ENCODE measurements at regions not wholly inside any gene's neighbourhood (a gene's known extent, or its start where the extent isn't known, plus 50 kb on each side); places are given as distances from the start of the nearest gene placed in this dataset.

DNA sequence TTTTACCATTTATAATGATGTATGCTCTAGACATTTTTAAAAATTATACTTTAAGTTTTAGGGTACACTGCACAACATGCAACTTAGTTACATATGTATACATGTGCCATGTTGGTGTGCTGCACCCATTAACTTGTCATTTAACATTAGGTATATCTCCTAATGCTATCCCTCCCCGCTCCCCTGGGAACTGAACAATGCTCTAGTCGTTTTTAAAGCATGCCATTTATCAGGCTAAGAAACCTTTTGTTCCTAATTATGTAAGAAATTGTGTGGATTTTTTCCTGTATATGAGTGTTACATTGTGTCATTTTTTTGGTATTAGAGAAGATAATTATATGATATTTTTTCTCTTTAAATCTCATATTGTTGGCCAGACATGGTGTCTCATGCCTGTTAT, 72.8 kb upstream of the SGCD start:
- Mint-ChIP-seq H3K4me3 (no peak overlapping the region), H3K36me3 (ENCODE audit: low read depth) (no peaks in the 10 kb centered on the region), H3K4me1 (ENCODE audit: low read depth) (no peaks in the 10 kb centered on the region), H3K27ac (no peak overlapping the region), H3K27me3 (no peaks in the 10 kb centered on the region), H3K9me3 (no peaks in the 10 kb centered on the region)
- Histone ChIP-seq H3K27ac (ENCODE audit: low read depth in 1 of 2, low read length in 2 of 2) (no peak overlapping the region), H3K4me1 (ENCODE audit: insufficient read depth, low read length) (no peaks in the 10 kb centered on the region), H3K36me3 (ENCODE audit: insufficient read depth, low read length) (no peaks in the 10 kb centered on the region), H3K4me3 (ENCODE audit: low read length) (no peak overlapping the region), H3K27me3 (ENCODE audit: control insufficient read depth in 1 of 2, insufficient read depth in 2 of 2, low read length in 2 of 2) (no peaks in the 10 kb centered on the region), H3K9me3 (ENCODE audit: control insufficient read depth in 1 of 2, insufficient read depth in 1 of 2, low read length in 2 of 2) (no peaks in the 10 kb centered on the region)
- ChIA-PET CTCF (no interaction called here), POLR2A (no interaction called here)
- ATAC-seq (ENCODE audit: poor library complexity) (no peak), DNase-seq (no peak)
- intact Hi-C loops (cut with DNase I, micrococcal nuclease): no loop called here
- TF ChIP-seq, protein P1, sequence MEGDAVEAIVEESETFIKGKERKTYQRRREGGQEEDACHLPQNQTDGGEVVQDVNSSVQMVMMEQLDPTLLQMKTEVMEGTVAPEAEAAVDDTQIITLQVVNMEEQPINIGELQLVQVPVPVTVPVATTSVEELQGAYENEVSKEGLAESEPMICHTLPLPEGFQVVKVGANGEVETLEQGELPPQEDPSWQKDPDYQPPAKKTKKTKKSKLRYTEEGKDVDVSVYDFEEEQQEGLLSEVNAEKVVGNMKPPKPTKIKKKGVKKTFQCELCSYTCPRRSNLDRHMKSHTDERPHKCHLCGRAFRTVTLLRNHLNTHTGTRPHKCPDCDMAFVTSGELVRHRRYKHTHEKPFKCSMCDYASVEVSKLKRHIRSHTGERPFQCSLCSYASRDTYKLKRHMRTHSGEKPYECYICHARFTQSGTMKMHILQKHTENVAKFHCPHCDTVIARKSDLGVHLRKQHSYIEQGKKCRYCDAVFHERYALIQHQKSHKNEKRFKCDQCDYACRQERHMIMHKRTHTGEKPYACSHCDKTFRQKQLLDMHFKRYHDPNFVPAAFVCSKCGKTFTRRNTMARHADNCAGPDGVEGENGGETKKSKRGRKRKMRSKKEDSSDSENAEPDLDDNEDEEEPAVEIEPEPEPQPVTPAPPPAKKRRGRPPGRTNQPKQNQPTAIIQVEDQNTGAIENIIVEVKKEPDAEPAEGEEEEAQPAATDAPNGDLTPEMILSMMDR (IDR thresholded peaks at IDR 0.05): no peak

DNA sequence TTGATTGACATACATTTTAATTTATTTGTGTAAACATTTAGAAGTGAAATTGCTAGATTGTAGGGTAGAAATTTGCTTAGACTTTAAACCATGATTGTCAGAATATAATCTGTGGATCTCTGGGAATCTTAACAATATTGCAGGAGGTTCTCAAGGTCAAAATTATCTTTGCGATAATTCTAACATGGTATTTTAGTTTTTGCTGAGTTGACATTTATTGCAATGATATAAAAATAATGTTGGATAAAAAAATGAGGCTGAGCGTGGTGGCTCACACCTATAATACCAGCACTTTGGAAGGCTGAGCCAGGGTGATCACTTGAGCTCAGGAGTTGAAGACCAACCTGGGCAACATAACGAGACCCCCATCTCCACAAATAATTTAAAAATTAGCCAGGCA, 70.3 kb upstream of the SGCD start:
- no peak overlapping the region for H3K27ac ChIP-seq (ENCODE audit: low read depth in 1 of 2, low read length in 2 of 2)
- H3K27me3 Mint-ChIP-seq: no peaks in the 10 kb centered on the region
- TF ChIP-seq, protein P1 (IDR thresholded peaks at IDR 0.05): no peak
- no peak overlapping the region for H3K27ac Mint-ChIP-seq
- ChIA-PET POLR2A (no interaction called here), CTCF (no interaction called here)
- H3K4me1 Mint-ChIP-seq (ENCODE audit: low read depth): no peaks in the 10 kb centered on the region
- no peak overlapping the region for H3K4me3 ChIP-seq (ENCODE audit: low read length)
- intact Hi-C loops (cut with DNase I, micrococcal nuclease): no loop called here
- H3K4me1 ChIP-seq (ENCODE audit: insufficient read depth, low read length): no peaks in the 10 kb centered on the region
- no peaks in the 10 kb centered on the region for H3K9me3 ChIP-seq (ENCODE audit: control insufficient read depth in 1 of 2, insufficient read depth in 1 of 2, low read length in 2 of 2)
- no peaks in the 10 kb centered on the region for H3K9me3 Mint-ChIP-seq
- no peak for DNase-seq
- no peak overlapping the region for H3K4me3 Mint-ChIP-seq
- ATAC-seq (ENCODE audit: poor library complexity): no peak
- no peaks in the 10 kb centered on the region for H3K27me3 ChIP-seq (ENCODE audit: control insufficient read depth in 1 of 2, insufficient read depth in 2 of 2, low read length in 2 of 2)
- no peaks in the 10 kb centered on the region for H3K36me3 Mint-ChIP-seq (ENCODE audit: low read depth)
- no peaks in the 10 kb centered on the region for H3K36me3 ChIP-seq (ENCODE audit: insufficient read depth, low read length)

DNA sequence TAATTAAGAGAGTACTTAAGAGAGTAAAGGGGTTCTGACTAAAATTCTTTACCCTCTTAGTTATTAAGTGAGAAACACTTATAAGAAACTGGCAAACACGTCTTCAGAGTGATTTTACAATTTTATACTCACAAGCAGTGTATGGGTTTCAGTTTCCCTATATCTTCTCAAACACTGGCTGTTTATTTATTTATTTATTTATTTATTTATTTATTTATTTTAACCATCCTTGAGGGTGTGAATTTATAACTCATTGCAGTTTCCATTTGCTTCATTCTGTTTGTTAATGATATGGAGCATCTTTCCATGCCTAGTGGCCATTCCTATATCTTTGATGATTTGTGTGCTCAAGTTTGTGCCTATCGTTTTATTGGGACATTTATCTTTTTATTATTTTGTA, 68.0 kb upstream of the SGCD start:
- Histone ChIP-seq H3K27ac (ENCODE audit: low read depth in 1 of 2, low read length in 2 of 2) (no peak overlapping the region), H3K9me3 (ENCODE audit: control insufficient read depth in 1 of 2, insufficient read depth in 1 of 2, low read length in 2 of 2) (no peaks in the 10 kb centered on the region), H3K4me3 (ENCODE audit: low read length) (no peak overlapping the region), H3K27me3 (ENCODE audit: control insufficient read depth in 1 of 2, insufficient read depth in 2 of 2, low read length in 2 of 2) (no peaks in the 10 kb centered on the region), H3K36me3 (ENCODE audit: insufficient read depth, low read length) (no peaks in the 10 kb centered on the region), H3K4me1 (ENCODE audit: insufficient read depth, low read length) (no peaks in the 10 kb centered on the region)
- intact Hi-C loops (cut with DNase I, micrococcal nuclease): no loop called here
- Mint-ChIP-seq H3K27ac (no peak overlapping the region), H3K4me1 (ENCODE audit: low read depth) (no peaks in the 10 kb centered on the region), H3K27me3 (peaks cover 9% of the 10 kb centered on the region), H3K36me3 (ENCODE audit: low read depth) (no peaks in the 10 kb centered on the region), H3K9me3 (no peaks in the 10 kb centered on the region), H3K4me3 (no peak overlapping the region)
- DNase-seq: no peak
- CTCF ChIA-PET: no interaction called here
- ATAC-seq (ENCODE audit: poor library complexity): no peak
- POLR2A ChIA-PET: no interaction called here
- TF ChIP-seq, protein P1 (IDR thresholded peaks at IDR 0.05): no peak
